NCI-H1930 (cell line): ENCODE measurements at regions not wholly inside any gene's neighbourhood (a gene's known extent, or its start where the extent isn't known, plus 50 kb on each side); places are given as distances from the start of the nearest gene placed in this dataset.
"Not testable (repeated sequence)": the region's sequence is repeated elsewhere in the genome, so short reads cannot be mapped to it uniquely, and the experiment has no call there.

Experiments used
- DNase-seq, 2 experiments: peaks; one replicate each; lab custom pipeline; 2025; lab: John Stamatoyannopoulos, UW

DNA sequence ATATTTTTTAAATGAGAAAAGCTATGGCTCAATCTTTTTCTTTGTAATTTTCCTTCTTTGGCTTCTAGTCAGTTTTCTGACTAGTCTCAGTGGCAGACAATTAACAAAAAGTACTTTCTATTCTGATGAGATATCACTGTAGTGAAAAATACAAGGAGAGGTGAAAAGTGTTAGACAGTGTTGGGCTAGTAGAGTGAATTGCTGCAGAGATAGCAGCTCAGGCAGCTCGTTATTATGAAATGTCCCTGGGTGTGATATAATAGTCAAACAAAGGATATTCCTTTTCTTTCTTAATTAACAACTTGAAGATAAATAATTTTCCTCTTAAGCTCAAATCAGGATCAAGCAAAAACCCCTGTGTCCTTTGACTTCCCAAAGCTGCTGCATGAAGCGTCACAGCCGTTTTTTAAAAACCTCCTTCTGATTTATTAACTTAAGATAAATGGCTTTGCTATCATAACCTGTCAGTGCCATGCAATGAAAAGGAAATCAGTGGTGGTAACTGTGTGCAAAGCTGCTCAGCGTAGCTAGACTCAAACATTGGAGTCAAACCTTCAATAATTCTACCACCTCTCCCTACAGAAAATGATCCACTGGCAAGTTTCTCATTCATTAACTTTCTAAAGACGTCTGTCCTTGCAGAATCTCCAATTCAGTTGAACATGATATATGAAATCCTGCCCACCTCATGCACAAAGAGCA is 646.6 kb upstream of the PTBP2 start:
- DNase-seq = no peak

DNA sequence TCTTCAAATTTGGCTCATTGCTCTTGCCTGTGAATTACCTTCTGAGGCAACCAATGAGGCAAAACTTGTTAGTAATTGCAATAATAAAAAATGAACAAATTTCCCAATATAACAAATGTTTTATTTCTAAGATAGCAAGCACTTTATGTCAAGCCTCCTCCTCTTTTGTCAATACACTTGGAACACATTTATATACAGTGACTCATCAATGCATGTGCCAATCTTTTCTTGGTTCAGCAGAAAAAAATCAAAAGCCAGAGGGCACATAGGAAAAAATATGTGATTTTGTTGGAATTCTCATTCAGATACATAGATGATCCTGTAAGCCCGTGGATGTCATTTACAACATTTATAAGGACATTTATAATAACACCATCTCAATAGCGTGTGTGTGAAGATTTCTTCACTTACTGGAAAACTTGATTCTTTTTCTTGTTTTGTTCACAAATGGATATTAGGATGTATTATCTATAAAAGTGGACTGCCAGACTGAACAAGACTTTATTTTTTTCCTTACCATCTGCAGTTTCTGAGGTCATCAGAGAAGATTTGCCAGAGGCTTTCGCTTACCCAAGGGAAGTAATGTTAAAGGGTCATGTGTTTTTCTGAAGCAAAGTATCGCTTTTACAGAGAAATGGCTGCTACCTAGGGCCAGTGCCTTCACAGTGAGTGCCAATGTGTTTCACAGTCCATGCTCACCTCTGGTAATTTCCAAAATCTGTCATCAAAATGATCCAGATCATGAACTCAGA is 645.7 kb upstream of the PTBP2 start:
- no peak for DNase-seq

DNA sequence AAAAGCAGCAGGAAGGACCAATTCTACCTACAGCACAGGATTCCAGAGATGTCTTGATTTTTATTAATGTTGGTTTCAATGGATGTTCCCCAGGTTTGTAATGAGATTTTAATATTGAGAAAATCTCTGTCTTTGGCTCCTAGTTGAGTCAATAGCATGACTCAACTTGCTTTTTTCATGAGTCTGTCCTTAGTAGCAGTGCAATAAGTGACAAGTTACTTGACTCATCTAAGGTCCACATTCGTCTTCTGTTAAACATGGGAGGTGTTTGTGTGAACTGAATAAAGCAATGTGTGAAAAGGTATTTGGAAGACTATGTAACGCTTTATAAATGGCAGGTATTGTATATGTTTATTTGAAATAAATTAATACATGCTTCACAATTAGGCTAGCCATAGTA is 645.0 kb upstream of the PTBP2 start:
- no peak for DNase-seq

DNA sequence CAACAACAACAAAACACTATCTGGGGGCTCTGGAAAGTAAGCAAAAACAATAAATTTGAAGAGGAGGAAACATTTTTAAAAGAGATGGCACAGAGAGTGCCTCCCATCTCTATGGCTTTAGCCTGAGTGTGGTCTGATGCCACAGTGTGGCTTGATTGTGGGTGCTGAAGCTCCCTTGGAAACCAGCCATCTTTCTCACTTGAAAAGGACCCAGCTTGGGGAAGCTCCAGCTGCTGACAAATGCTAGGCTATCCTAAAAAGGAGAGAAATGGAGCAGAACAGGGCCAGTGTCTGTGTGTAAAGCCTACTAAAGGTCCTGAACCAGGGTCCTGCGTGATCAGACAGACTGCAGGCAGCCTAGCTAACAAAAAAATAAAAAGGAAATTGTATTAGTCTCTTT is 642.0 kb upstream of the PTBP2 start:
- no peak for DNase-seq

DNA sequence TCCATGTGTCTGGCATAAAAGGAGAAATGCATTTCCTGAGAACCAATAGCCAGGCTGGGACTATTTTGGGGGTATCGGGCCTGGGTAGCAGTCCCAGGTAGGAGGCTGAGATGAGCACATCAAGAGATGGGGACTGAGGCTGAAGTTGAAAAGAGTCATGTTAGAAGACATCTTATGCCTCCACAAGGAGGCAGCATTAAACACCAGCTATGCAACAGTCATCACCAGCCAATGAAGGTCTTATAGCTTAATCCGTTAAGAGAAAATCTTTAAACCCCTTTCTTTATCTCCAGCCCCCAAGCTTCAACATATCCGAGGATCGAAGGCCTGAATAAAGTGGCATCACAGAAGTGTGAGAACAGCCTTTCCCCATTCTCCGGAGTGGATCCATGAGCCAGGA is 640.7 kb upstream of the PTBP2 start:
- DNase-seq = no peak

DNA sequence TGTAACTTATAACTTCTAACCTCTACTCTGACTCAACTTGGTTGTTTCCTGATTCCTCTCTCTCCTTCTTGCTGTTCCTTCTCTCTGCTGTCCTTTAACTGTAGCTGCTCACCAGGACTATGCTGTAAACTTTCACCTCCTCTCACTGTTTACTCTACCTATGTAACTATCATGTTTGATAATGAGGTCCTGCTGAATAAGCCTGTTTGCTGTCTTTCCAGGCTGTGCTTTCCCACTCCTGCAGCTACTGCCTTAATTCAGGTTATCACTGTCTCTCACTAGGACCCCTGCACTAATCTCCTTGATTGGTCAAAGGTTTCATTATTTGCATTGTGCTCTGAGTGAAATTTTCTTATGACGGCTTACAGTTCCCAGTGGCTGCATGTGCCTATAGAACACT is 633.9 kb upstream of the PTBP2 start:
- DNase-seq = no peak

DNA sequence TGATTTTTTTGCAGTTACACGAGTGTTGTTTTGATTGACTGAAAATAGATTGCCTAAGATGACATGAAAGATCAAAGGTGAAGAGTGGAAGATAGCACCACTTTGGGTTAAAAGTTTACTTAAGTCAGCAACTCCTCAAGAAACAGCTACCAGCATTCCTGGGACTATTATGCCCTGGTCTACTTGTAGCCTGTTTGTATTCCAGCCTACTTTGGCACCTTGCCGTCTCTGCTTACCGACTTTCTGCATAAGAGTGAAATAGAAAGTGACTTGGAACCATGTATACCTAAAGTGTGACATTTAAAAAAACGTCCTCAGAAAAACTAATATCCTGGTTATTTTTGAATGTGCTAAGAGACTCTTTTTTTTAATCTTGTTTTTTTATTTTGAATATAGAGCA is 631.5 kb upstream of the PTBP2 start:
- no peak for DNase-seq

DNA sequence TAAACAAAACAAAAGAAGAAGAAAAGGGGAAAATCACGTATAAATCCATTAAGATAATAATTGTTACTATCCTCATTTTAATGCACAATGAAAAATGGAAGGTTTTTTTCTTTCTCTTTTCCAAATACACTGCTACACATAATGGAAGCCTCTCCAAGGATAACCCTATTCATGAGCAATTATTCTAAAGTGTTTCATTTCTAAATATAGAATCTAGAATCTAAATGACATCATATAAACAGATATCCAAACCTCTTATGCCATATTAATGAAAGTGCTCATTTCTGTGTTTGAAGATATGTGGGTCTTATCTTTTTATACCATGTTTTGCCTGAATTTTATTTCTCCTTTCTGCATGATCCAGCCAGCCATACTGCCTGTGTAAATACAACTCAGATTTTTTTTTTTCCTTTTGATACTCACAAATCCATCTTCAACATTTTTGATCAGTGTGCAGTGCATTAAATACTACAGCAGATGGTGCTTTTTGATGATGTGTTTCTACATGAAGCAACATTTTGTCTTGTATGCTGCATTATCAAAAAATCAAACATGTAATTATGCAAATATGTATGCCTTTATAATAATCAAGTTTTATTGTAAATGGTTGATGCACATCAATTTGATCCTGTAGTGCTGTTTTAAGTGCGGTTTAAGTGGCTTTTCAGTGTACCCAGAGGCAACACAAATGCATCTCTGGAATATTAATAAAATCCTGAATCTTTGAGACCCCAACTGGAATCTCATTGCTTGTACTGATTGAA is 625.6 kb upstream of the PTBP2 start:
- DNase-seq = no peak

DNA sequence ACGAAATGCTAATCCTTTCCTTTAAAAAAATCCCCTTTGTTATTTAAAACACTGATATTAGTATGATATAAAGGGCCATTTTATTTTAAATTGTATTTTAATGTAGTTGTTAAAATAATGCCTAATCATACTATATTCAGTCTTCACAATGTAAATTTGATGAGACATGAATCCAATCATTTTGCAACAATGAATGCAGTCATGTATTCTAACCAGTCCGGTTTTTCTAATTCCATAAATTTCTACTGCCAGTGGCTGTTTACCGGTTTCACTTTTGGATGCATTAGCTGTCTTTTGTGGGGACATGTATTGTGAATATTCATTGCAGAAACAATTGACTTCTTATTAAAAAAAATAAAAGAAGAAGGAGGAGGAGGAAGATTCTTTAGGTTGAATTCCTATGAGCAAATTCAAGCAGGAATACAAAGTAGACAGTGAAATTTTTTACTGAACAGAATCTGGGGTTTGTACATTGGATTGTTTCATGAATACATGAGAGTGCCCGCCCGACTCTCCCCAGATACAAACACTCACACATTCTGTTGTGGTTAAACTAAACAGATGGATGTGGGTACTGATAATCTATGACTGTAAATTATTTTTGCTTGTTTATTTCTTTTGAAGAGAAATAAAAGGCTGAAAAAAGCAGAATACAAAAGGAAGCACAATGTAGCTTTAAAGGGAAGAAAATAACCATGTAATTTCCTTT is 624.8 kb upstream of the PTBP2 start:
- no peak for DNase-seq

DNA sequence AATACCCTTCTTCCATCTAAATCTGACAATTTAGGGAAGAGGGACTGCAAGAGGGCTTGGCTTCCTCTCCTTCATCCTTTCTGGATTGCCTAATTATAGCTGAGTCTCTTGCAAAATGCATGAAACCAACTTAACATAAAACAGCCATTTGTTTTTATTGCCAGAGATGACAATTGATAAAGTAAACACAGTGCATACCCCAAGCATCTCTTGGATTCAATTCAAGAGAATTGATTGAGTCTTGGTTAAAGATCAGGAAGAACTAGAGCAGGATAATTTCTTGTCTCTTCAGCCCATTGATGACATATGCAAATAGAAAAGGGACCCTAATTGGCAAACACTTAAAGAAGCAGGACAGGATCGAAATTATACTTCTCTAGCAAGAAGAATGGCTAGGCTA is 617.1 kb upstream of the PTBP2 start:
- no peak for DNase-seq

DNA sequence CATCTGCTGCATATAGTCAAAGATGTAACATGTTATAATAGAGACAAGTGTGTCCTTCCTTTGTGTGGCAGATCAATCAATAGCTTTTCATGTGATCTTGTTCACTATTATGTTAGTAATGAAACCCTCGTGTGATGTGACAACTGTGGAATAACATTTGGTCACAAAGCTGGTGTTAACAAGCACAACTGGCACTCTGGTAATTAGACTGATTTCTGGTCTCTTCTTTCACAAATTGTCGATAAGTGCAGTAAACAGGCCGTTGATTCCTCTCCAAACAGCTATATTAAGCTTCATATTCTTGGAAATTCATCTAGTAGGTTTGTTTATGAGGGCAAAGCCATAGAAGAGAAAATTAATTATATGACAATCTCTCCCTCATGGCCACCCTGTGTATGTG is 616.7 kb upstream of the PTBP2 start:
- no peak for DNase-seq

DNA sequence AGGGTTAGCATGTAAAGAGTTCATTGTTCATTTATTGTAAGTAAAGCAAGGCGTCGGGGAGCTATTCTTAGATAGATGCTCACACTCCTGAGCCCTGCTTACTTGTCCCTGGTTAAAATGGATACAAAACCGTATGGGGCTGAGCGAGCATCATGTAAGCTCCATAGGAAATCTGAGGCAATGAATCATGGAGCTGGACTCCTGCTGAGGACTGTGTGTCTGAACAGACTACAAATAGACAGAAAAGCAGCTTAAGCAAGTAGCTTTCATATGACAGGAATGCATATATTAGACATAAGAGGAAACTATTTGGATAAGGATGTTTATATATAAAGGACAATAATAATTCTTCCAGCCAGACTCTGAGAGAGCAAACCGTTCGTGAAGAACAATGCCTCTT is 604.9 kb upstream of the PTBP2 start:
- DNase-seq = peak; percentile 74 to 86

DNA sequence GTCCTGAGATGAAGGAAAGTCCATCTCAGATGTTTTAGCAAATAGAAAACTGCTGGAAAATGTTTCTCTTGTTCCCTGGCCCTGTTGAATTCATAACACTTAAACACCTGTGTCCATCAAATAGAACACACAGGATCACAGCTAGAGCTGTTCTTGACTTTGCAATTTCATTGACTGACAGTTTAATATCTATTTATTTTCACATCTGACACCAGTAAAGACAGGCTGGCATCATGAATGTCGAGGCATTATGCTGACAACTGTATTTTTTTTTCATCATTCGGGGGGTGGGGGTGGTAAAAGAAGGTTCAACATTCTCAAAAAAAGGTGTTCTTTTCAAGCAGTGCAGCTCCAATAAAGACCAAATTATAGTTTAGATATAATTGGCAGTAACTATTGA is 591.2 kb upstream of the PTBP2 start:
- DNase-seq = peak; percentile 90 to 91

DNA sequence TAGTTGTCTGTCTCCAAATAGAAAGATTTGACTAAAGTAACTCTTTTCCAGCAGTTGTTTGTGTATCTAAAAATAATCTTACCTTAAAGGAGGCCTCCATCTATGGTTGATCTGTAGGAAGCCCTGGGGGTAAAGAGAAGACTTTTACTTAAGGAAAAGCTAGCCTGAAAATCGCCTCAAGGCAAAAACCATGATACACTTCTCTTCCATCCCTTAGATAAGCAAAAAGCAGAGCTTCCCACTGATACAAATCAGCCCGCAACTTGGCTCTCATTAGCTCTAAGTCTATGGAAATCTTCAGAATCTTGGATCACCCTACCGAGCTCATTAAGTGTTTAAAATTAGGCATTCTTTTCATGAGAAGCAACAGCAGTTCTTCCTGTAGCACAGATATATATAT is 576.9 kb upstream of the PTBP2 start:
- no peak for DNase-seq

DNA sequence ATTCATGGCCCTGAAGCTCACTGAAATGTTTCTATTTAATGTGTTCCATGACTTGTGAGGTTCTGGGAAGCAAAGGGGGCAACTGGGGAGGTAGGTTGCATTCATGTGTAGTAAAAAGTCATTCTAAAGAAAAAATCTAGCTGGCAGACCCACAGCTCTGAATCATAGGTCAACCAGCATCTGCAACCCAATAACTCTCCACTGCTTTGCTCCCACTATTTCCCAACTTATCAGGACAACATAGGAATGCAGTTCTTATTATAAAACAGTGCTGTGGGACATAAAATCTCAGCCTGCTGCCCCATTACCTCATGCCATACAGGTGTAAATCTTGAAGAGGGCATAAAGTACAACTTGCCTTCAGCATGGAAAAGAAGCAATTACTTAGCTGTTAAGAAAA is 576.1 kb upstream of the PTBP2 start:
- no peak for DNase-seq

DNA sequence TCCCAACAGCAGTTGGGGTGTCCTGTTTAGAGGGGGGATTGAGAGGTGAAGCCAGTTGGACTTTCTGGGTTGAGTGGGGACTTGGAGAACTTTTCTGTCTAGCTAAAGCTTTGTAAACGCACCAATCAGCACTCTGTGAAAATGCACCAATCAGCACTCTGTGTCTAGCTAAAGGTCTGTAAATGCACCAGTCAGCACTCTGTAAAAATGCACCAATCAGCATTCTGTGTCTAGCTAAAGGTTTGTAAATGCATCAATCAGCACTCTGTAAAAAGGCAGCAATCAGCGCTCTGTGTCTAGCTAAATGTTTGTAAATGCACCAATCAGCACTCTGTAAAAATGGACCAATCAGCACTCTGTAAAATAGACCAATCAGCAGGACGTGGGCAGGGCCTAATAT is 568.6 kb upstream of the PTBP2 start:
- not testable (repeated sequence) for DNase-seq

DNA sequence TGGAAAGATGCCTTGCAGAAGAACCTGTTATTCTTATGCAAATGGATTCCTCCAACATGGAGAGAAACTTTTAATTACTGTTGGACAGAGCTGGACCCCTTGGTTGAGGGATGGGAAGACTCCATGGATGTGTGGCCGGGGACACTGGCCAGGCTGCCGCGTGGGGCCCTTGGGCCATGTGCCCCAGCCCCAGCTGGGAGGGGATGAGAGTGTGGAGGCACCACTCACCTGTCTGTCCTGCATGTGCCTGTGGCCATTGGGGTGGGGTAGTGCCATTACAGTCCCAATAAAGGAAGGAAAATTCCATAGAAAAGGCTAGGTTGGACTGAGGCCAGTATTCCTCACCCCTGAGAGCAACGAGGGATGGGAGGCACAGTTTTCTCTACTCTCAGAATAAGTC is 564.5 kb upstream of the PTBP2 start:
- no peak for DNase-seq

DNA sequence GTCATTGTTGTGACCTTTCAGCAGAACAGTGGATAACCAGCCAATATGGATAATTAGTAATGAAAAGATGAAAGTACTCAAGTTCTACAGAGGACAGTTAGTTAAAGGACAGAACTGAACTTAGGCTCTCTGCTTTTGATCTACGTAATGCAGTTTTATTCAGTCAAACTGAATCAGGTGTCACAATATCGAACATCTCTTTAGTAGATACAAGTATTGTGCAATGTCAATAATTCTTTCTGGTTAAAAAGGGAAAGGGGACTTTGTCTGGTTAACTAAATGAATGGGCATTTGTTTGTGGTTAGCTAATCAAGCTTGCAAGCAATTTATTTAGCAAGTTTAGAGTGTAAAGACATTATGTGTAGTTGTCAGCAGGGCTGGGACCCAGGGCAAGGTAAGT is 562.2 kb upstream of the PTBP2 start:
- no peak for DNase-seq

DNA sequence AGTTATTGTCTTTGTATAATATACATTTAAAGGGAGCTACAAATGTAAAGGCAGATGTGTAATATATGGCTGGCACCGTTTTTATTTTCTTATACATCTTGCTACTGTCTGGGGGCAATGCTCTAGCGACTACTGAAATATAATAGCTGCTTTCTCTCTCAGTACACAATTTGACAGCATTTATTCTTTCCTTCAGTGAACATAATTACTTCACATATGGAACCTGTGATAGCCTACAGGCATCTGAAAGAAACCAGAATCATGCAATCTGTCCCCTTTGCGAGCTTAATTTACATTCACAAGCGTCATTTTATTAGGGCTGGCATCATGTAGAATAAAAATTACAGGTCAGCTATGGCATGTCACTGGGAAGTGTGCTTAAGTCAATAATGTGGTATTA is 557.5 kb upstream of the PTBP2 start:
- DNase-seq = no peak

DNA sequence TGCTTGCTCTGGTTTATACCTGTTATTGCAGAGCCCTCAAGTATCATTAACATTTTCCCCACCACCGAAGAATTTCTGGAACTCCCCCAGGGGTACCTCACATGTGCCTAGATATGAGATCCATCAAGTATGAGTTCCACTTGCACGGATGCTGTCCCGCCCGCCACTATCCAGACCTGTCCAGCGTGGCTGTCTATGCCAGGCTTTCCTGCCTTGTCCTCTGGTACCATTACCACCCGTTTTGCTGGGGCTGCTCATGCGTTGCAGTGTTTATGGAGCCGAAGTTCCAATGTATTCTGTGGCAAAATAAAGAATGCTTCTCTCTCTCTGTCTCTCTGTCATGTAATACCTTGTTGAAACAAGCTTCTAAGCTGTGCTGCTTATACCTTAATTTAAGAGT is 543.5 kb upstream of the PTBP2 start:
- DNase-seq = no peak

DNA sequence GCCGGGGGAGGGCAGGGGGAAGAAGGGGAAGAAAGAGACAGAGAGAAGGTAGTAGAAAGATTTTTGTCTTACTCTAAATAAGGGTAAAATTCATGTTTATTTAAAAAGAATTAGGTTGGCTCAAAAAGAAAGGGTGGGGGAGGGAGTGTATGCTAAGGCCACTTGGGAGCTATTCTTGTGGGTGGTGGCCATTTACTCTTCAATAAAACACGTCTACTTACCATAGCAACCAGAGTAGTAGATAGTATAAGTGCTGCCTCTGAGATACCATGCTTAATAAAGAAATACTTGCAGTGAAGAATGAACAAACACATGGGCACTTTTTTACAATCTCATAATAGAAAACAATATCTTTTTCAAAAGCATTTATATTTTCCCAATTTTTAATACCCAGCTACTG is 538.1 kb upstream of the PTBP2 start:
- no peak for DNase-seq

DNA sequence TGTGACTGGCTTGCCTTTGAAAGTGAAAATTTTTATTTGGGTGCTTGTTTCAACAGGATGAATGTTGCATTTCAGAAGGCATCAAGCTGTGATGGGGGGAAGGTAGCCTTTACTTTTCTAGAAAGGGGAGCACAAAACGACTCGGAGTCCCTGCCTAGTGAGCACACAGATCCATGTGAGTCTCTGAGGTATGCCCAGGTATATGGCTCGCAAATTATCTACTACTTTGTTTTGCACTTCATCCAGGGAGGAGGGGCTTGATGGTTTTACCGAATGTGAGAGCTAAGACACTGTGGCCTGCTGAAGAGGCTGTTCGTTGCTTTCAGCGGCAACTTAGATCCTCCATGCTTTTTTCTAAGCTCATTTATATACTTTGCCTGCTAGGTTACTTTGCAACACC is 537.7 kb upstream of the PTBP2 start:
- no peak for DNase-seq

DNA sequence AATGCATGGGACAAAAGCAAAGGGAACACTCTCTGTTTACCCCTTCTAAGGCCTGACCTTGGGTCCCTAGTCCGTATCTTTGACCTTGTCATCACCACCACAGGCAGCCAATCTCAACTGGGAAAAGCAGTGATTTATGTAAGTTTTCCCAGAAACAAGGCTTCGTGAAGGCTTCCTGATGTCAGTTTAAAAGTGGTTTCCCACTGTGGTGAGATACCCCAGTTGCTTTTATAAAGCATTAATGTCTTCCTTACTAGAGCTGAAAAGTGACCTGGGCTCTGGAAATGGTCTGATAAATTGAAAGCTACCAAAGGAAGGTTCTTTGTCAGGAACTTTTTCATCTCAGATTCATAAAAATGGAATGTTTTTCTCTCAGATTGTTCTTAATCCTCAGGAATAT is 536.4 kb upstream of the PTBP2 start:
- no peak for DNase-seq
